ENCODE measurements at regions not wholly inside any gene's neighbourhood (a gene's known extent, or its start where the extent isn't known, plus 50 kb on each side); places are given as distances from the start of the nearest gene placed in this dataset.
"Not testable (repeated sequence)": the region's sequence is repeated elsewhere in the genome, so short reads cannot be mapped to it uniquely, and the experiment has no call there.

GRCh38 chr10:25811052-25811685, 122.9 kb upstream of the MYO3A start:
- no peak for DNase-seq

- DNase-seq: no peak
Measured at GRCh38 chr10:25813511-25813910, 120.5 kb upstream of the MYO3A start.

GRCh38 chr10:25815236-25815635, 118.8 kb upstream of the MYO3A start:
- DNase-seq: no peak

GRCh38 chr10:25815999-25816768, 117.8 kb upstream of the MYO3A start:
- no peak for DNase-seq

GRCh38 chr10:25817200-25817599, 116.8 kb upstream of the MYO3A start:
- no peak for DNase-seq

GRCh38 chr10:25818751-25819150, 115.3 kb upstream of the MYO3A start:
- no peak for DNase-seq

GRCh38 chr10:25820472-25820871, 113.6 kb upstream of the MYO3A start:
- no peak for DNase-seq

GRCh38 chr10:25820874-25821273, 113.2 kb upstream of the MYO3A start:
- DNase-seq: peak; percentile 71

GRCh38 chr10:25824050-25824449, 110.0 kb upstream of the MYO3A start:
- no peak for DNase-seq

- DNase-seq: no peak
Measured at GRCh38 chr10:25828475-25828874, 105.6 kb upstream of the MYO3A start.

- no peak for DNase-seq
Measured at GRCh38 chr10:25831080-25831479, 102.9 kb upstream of the MYO3A start.

GRCh38 chr10:25839683-25840082, 94.3 kb upstream of the MYO3A start:
- DNase-seq: no peak

GRCh38 chr10:25840875-25841274, 93.2 kb upstream of the MYO3A start:
- DNase-seq: not testable (repeated sequence)

GRCh38 chr10:25842146-25842545, 91.9 kb upstream of the MYO3A start:
- no peak for DNase-seq

- DNase-seq: no peak
Measured at GRCh38 chr10:25843551-25844170, 90.4 kb upstream of the MYO3A start.

GRCh38 chr10:25844716-25845115, 89.3 kb upstream of the MYO3A start:
- DNase-seq: not testable (repeated sequence)

- no peak for DNase-seq
Measured at GRCh38 chr10:25849268-25849667, 84.8 kb upstream of the MYO3A start.

- no peak for DNase-seq
Measured at GRCh38 chr10:25849988-25850387, 84.0 kb upstream of the MYO3A start.

GRCh38 chr10:25851548-25851947, 82.5 kb upstream of the MYO3A start:
- no peak for DNase-seq

GRCh38 chr10:25852364-25852941, 81.6 kb upstream of the MYO3A start:
- no peak for DNase-seq

GRCh38 chr10:25858076-25858475, 76.0 kb upstream of the MYO3A start:
- no peak for DNase-seq

GRCh38 chr10:25865267-25865666, 68.8 kb upstream of the MYO3A start:
- no peak for DNase-seq

- peak; percentile 4 for DNase-seq
Measured at GRCh38 chr10:25867321-25867720, 66.7 kb upstream of the MYO3A start.

GRCh38 chr10:25869067-25869591, 64.9 kb upstream of the MYO3A start:
- DNase-seq: no peak
